Middle frontal gyrus (tissue), 1 donor: ENCODE measurements at regions not wholly inside any gene's neighbourhood (a gene's known extent, or its start where the extent isn't known, plus 50 kb on each side); places are given as distances from the start of the nearest gene placed in this dataset.
"Not testable (repeated sequence)": the region's sequence is repeated elsewhere in the genome, so short reads cannot be mapped to it uniquely, and the experiment has no call there.

Experiments used
- DNase-seq: peaks from one replicate; pipeline ENCODE4 v3.0.0-alpha.2; 2015; ENCODE audit warnings: low spot score; ENCODE audit errors: extremely low spot score

- no peak for DNase-seq
Observed at GRCh38 chr22:27242917-27243589, 558.5 kb downstream of the MN1 start.

GRCh38 chr22:27244328-27244727, 557.2 kb downstream of the MN1 start:
- no peak for DNase-seq

GRCh38 chr22:27245056-27245455, 556.5 kb downstream of the MN1 start:
- no peak for DNase-seq

- no peak for DNase-seq
Observed at GRCh38 chr22:27246558-27246957, 555.0 kb downstream of the MN1 start.

- DNase-seq: no peak
Observed at GRCh38 chr22:27247701-27248434, 553.7 kb downstream of the MN1 start.

GRCh38 chr22:27250418-27250817, 551.1 kb downstream of the MN1 start:
- no peak for DNase-seq

- no peak for DNase-seq
Observed at GRCh38 chr22:27250886-27251285, 550.7 kb downstream of the MN1 start.

GRCh38 chr22:27251563-27251962, 550.0 kb downstream of the MN1 start:
- DNase-seq: no peak

GRCh38 chr22:27252282-27253049, 549.1 kb downstream of the MN1 start:
- no peak for DNase-seq

GRCh38 chr22:27253108-27253902, 548.3 kb downstream of the MN1 start:
- no peak for DNase-seq

GRCh38 chr22:27254063-27254462, 547.5 kb downstream of the MN1 start:
- DNase-seq: not testable (repeated sequence)

- DNase-seq: no peak
Observed at GRCh38 chr22:27255580-27255979, 546.0 kb downstream of the MN1 start.

- no peak for DNase-seq
Observed at GRCh38 chr22:27257987-27258386, 543.6 kb downstream of the MN1 start.

- no peak for DNase-seq
Observed at GRCh38 chr22:27258616-27259172, 542.9 kb downstream of the MN1 start.

- DNase-seq: no peak
Observed at GRCh38 chr22:27259433-27259832, 542.1 kb downstream of the MN1 start.

- no peak for DNase-seq
Observed at GRCh38 chr22:27260087-27260698, 541.4 kb downstream of the MN1 start.

- DNase-seq: no peak
Observed at GRCh38 chr22:27262361-27262760, 539.2 kb downstream of the MN1 start.

GRCh38 chr22:27264184-27264583, 537.4 kb downstream of the MN1 start:
- no peak for DNase-seq

GRCh38 chr22:27267145-27267544, 534.4 kb downstream of the MN1 start:
- DNase-seq: no peak

GRCh38 chr22:27269751-27270543, 531.6 kb downstream of the MN1 start:
- no peak for DNase-seq
